ENCODE measurements at regions not wholly inside any gene's neighbourhood (a gene's known extent, or its start where the extent isn't known, plus 50 kb on each side); places are given as distances from the start of the nearest gene placed in this dataset.

- TF ChIP-seq, protein P1, sequence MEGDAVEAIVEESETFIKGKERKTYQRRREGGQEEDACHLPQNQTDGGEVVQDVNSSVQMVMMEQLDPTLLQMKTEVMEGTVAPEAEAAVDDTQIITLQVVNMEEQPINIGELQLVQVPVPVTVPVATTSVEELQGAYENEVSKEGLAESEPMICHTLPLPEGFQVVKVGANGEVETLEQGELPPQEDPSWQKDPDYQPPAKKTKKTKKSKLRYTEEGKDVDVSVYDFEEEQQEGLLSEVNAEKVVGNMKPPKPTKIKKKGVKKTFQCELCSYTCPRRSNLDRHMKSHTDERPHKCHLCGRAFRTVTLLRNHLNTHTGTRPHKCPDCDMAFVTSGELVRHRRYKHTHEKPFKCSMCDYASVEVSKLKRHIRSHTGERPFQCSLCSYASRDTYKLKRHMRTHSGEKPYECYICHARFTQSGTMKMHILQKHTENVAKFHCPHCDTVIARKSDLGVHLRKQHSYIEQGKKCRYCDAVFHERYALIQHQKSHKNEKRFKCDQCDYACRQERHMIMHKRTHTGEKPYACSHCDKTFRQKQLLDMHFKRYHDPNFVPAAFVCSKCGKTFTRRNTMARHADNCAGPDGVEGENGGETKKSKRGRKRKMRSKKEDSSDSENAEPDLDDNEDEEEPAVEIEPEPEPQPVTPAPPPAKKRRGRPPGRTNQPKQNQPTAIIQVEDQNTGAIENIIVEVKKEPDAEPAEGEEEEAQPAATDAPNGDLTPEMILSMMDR (IDR thresholded peaks at IDR 0.05): no peak
- no peak for TF ChIP-seq EZH2 (IDR thresholded peaks at IDR 0.05; ENCODE audit: borderline replicate concordance, insufficient read depth, low read depth, low read length, poor library complexity, severe bottlenecking)
Measured at GRCh38 chr11:69918231-69918937, 99.2 kb upstream of the FGF3 start.
